Neural progenitor cell (in vitro differentiated cells): ENCODE measurements at regions not wholly inside any gene's neighbourhood (a gene's known extent, or its start where the extent isn't known, plus 50 kb on each side); places are given as distances from the start of the nearest gene placed in this dataset.

Experiments used
- DNase-seq: peaks from one replicate; pipeline ENCODE4 v3.0.0-alpha.2; 2016; ENCODE audit warnings: low spot score
- H2AFZ ChIP-seq: fragments of 200-600 bp; sonication (generic); replicated peaks from 2 replicates; pipeline ENCODE4 v1.6.1; 2016; ENCODE audit warnings: antibody characterized with exemption
- H3F3A ChIP-seq: fragments of 200-600 bp; sonication (generic); 2 replicates; pipeline ENCODE4 v1.6.1; 2016; ENCODE audit warnings: antibody characterized with exemption, low read depth
- H3K27ac ChIP-seq: fragments of 200-600 bp; sonication (generic); 2 replicates; pipeline ENCODE4 v1.5.1; 2016; ENCODE audit warnings: mild to moderate bottlenecking
- H3K27me3 ChIP-seq: fragments of 200-600 bp; sonication (generic); 2 replicates; pipeline ENCODE4 v1.6.1; 2016; ENCODE audit warnings: mild to moderate bottlenecking, moderate library complexity
- H3K36me3 ChIP-seq: fragments of 200-600 bp; sonication (generic); 2 replicates; pipeline ENCODE4 v1.5.1; 2016
- H3K4me1 ChIP-seq: fragments of 200-600 bp; sonication (generic); 2 replicates; pipeline ENCODE4 v1.6.1; 2016; ENCODE audit warnings: mixed run types
- H3K4me2 ChIP-seq: fragments of 200-600 bp; sonication (generic); 2 replicates; pipeline ENCODE4 v1.6.1; 2016
- H3K4me3 ChIP-seq: fragments of 200-600 bp; sonication (generic); 2 replicates; pipeline ENCODE4 v1.5.1; 2016
- H3K79me2 ChIP-seq: fragments of 200-600 bp; sonication (generic); 2 replicates; pipeline ENCODE4 v1.6.1; 2016; ENCODE audit warnings: low read depth
- H3K9ac ChIP-seq: fragments of 200-600 bp; sonication (generic); 2 replicates; pipeline ENCODE4 v1.6.1; 2016
- H3K9me3 ChIP-seq: fragments of 200-600 bp; sonication (generic); 2 replicates; pipeline ENCODE4 v1.5.1; 2016; ENCODE audit warnings: low read depth
- H4K20me1 ChIP-seq: fragments of 200-600 bp; sonication (generic); 2 replicates; pipeline ENCODE4 v1.6.1; 2016; ENCODE audit warnings: low read depth
- H3K27ac Mint-ChIP-seq: 3 replicates; pipeline ENCODE4 v1.8.0; 2021; ENCODE audit warnings: mixed read lengths
- H3K27me3 Mint-ChIP-seq: 2 replicates; pipeline ENCODE4 v1.8.0; 2022; ENCODE audit warnings: low read depth, mild to moderate bottlenecking, inconsistent platforms, moderate library complexity, mixed read lengths; ENCODE audit not compliant: insufficient read depth
- H3K36me3 Mint-ChIP-seq: 3 replicates; pipeline ENCODE4 v1.8.0; 2021; ENCODE audit warnings: mixed read lengths
- H3K4me1 Mint-ChIP-seq: 3 replicates; pipeline ENCODE4 v1.8.0; 2021; ENCODE audit warnings: mixed read lengths
- H3K4me3 Mint-ChIP-seq: 3 replicates; pipeline ENCODE4 v1.8.0; 2021; ENCODE audit warnings: mild to moderate bottlenecking, moderate library complexity, mixed read lengths
- H3K9me3 Mint-ChIP-seq: 3 replicates; pipeline ENCODE4 v1.8.0; 2020; ENCODE audit warnings: mixed read lengths
- CTCF ChIP-seq: fragments of 200-600 bp; sonication (generic); IDR thresholded peaks from 2 replicates; pipeline ENCODE4 v1.5.1; 2017; ENCODE audit warnings: antibody characterized with exemption, mild to moderate bottlenecking
- EZH2 ChIP-seq: fragments of 200-600 bp; sonication (generic); IDR thresholded peaks from 2 replicates; pipeline ENCODE4 v1.6.1; 2017; ENCODE audit warnings: antibody characterized with exemption, mild to moderate bottlenecking, moderate library complexity
- EZH2phosphoT487 ChIP-seq: fragments of 200-600 bp; sonication (generic); IDR thresholded peaks from 2 replicates; pipeline ENCODE4 v1.6.1; 2017; ENCODE audit warnings: antibody characterized with exemption

- no peaks in the 10 kb centered on the region for H4K20me1 ChIP-seq
- H3K36me3 ChIP-seq: no peaks in the 10 kb centered on the region
- no peak overlapping the region for H3K9ac ChIP-seq
- H3K27ac Mint-ChIP-seq: no peak overlapping the region
- H3K4me1 Mint-ChIP-seq: peaks cover 14% of the 10 kb centered on the region
- H3K9me3 Mint-ChIP-seq: no peaks in the 10 kb centered on the region
- H3K4me1 ChIP-seq: peaks cover 27% of the 10 kb centered on the region
- H3F3A ChIP-seq: peaks cover 19% of the 10 kb centered on the region
- no peak for DNase-seq
- no peaks in the 10 kb centered on the region for H3K27me3 Mint-ChIP-seq
- H3K4me3 Mint-ChIP-seq: no peak overlapping the region
- H3K36me3 Mint-ChIP-seq: no peaks in the 10 kb centered on the region
- H3K4me3 ChIP-seq: no peak overlapping the region
- H3K27me3 ChIP-seq: no peaks in the 10 kb centered on the region
- TF ChIP-seq CTCF (no peak), EZH2phosphoT487 (no peak), EZH2 (no peak)
- H2AFZ ChIP-seq: no peak overlapping the region
- H3K9me3 ChIP-seq: no peaks in the 10 kb centered on the region
- H3K79me2 ChIP-seq: no peaks in the 10 kb centered on the region
- H3K27ac ChIP-seq: no peak overlapping the region
- no peak overlapping the region for H3K4me2 ChIP-seq
Measured at GRCh38 chr4:18858229-18858922, 836.8 kb upstream of the LCORL start.

DNA sequence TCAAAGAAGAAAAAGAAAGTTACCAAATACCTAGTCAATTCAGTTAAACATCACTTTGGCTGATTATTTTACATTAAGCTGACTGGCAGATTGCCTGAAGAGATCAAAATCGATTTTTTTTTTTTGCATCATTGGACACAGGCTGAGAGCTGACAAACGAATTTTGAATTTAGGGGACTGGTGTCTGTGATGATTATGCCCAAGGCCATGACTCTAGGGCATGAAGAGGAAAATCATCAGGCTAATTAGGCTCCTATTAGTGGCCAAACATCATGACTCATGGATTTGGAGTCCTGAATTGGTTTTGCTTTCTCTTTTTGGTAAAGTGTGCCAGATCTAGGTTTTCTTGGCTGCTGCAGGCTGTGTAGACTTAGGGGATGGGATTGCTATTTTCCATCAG is 829.3 kb upstream of the LCORL start:
- H3K4me1 ChIP-seq: no peaks in the 10 kb centered on the region
- H3K79me2 ChIP-seq: no peaks in the 10 kb centered on the region
- no peak overlapping the region for H2AFZ ChIP-seq
- no peak overlapping the region for H3K9ac ChIP-seq
- no peak for TF ChIP-seq EZH2
- TF ChIP-seq CTCF: no peak
- no peak for TF ChIP-seq EZH2phosphoT487
- no peaks in the 10 kb centered on the region for H4K20me1 ChIP-seq
- H3K4me2 ChIP-seq: no peak overlapping the region
- no peak overlapping the region for H3K27ac ChIP-seq
- no peaks in the 10 kb centered on the region for H3F3A ChIP-seq
- Mint-ChIP-seq H3K36me3 (no peaks in the 10 kb centered on the region), H3K27me3 (no peaks in the 10 kb centered on the region), H3K9me3 (no peaks in the 10 kb centered on the region), H3K4me3 (no peak overlapping the region), H3K27ac (no peak overlapping the region), H3K4me1 (no peaks in the 10 kb centered on the region)
- DNase-seq: no peak
- H3K9me3 ChIP-seq: no peaks in the 10 kb centered on the region
- H3K27me3 ChIP-seq: no peaks in the 10 kb centered on the region
- no peak overlapping the region for H3K4me3 ChIP-seq
- no peaks in the 10 kb centered on the region for H3K36me3 ChIP-seq

DNA sequence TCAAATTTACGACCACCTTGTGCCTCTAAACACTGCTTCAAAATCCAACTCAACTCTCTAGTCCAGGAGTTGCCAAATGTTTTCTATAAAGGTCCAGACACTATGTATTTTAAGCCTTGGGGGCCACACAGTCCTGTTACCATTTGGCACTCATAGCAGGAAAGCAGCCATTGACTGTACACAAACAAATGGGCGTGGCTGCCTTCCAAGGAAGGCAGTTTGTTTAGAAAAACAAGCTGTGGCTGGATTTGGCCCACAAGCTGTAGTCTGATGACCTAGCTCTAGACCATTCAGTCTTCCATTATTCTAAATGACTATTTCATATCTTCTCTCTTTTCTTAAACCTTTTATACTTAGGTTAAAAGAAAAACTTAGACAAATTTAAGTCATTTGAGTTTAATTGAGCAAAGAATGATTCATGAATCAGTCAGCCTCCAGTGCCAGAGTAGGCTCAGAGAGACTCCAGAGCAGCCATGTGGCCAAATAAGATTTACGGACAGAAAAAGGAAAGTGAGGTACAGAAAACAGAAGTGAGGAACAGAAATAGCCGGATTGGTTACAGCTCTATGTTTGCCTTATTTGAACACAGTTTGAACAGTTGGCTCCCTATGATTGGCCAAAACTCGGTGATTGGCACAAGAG is 825.8 kb upstream of the LCORL start:
- Histone ChIP-seq H3K9ac (no peak overlapping the region), H3K36me3 (no peaks in the 10 kb centered on the region), H3F3A (no peaks in the 10 kb centered on the region), H3K4me3 (no peak overlapping the region), H3K4me2 (no peak overlapping the region), H3K79me2 (no peaks in the 10 kb centered on the region), H3K27ac (no peak overlapping the region), H4K20me1 (no peaks in the 10 kb centered on the region), H2AFZ (no peak overlapping the region), H3K27me3 (no peaks in the 10 kb centered on the region), H3K4me1 (no peaks in the 10 kb centered on the region), H3K9me3 (no peaks in the 10 kb centered on the region)
- no peak for DNase-seq
- Mint-ChIP-seq H3K27ac (no peak overlapping the region), H3K4me3 (no peak overlapping the region), H3K27me3 (peaks cover under 1% of the 10 kb centered on the region), H3K4me1 (no peaks in the 10 kb centered on the region), H3K9me3 (peaks cover 3% of the 10 kb centered on the region), H3K36me3 (no peaks in the 10 kb centered on the region)
- TF ChIP-seq EZH2 (no peak), EZH2phosphoT487 (no peak), CTCF (no peak)
